Suprapubic skin (tissue), 4 donors: ENCODE measurements at regions not wholly inside any gene's neighbourhood (a gene's known extent, or its start where the extent isn't known, plus 50 kb on each side); places are given as distances from the start of the nearest gene placed in this dataset.

Experiments used
- EP300 ChIP-seq: sonication (generic); formaldehyde crosslinking; IDR thresholded peaks from one replicate; pipeline ENCODE4 v1.6.1; 2017; ENCODE audit warnings: antibody characterized with exemption
- POLR2A ChIP-seq, 2 donors: fragments of 450-650 bp; IDR thresholded peaks; one replicate each; pipeline ENCODE4 v1.6.1; 2017; ENCODE audit warnings: antibody characterized with exemption in 2 of 2, mild to moderate bottlenecking in 2 of 2, moderate library complexity in 2 of 2
- POLR2AphosphoS5 ChIP-seq, 3 donors: sonication (generic); formaldehyde crosslinking; IDR thresholded peaks; one replicate each; pipeline ENCODE4 v1.6.1; 2017; ENCODE audit warnings: antibody characterized with exemption in 3 of 3
- TF ChIP-seq, protein P1 (sequence below), 2 donors: fragments of 200-600 bp in 1 of 2; fragments of 450-650 bp in 1 of 2; sonication (generic) in 1 of 2; IDR thresholded peaks; one replicate each; pipeline ENCODE4 v1.5.1; 2016 to 2019; ENCODE audit warnings: antibody characterized with exemption in 2 of 2, mild to moderate bottlenecking in 1 of 2, moderate library complexity in 1 of 2

DNA sequence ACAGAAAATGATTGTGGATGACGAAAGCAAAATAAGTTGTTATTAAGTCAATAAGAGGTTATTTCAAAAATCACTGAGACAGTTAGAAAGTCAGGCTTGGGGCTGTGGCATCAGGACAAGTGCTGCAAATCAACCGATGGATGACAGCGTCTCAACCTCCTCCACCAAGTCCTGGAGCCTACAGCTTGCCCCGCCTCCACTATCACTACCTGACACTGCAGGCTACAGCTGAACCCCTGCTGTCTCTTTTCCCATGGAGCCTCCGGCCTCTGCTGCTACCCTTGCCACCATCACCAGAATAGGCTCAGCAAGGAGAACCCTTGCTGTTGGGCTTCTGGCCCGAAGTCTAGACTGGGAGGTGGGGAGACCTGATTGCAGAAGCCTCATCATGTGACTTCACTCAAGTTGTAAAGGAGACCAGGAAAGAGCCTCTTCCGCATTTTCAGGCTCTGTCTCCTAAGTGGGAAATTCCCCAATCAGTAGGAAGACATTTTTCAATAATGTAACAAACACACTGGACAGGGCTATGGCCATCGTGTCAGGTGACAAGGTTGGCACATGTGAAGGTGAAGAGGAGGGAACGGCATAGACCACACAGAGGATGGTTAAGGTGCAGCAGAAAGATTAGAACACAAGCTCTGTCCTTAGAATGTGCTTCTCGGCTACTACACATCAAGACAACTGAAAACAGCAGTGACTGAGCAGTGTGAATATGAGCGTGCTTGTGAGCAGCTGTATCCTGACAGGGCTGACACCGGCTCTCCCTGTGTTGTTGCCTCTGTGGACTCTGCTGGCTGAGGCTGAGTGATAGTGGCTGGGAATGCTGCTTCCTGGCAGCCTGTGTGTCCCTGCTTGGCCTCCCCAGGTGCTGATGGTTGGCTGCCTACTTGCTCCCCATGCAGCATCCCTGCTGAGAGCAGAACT lies 660.7 kb downstream of the PTPRU start:
- TF ChIP-seq POLR2A (IDR thresholded peaks at IDR 0.05), result no peak
- TF ChIP-seq, protein P1, sequence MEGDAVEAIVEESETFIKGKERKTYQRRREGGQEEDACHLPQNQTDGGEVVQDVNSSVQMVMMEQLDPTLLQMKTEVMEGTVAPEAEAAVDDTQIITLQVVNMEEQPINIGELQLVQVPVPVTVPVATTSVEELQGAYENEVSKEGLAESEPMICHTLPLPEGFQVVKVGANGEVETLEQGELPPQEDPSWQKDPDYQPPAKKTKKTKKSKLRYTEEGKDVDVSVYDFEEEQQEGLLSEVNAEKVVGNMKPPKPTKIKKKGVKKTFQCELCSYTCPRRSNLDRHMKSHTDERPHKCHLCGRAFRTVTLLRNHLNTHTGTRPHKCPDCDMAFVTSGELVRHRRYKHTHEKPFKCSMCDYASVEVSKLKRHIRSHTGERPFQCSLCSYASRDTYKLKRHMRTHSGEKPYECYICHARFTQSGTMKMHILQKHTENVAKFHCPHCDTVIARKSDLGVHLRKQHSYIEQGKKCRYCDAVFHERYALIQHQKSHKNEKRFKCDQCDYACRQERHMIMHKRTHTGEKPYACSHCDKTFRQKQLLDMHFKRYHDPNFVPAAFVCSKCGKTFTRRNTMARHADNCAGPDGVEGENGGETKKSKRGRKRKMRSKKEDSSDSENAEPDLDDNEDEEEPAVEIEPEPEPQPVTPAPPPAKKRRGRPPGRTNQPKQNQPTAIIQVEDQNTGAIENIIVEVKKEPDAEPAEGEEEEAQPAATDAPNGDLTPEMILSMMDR (IDR thresholded peaks at IDR 0.05), result no peak
- no peak for TF ChIP-seq EP300
- TF ChIP-seq POLR2AphosphoS5 (IDR thresholded peaks at IDR 0.05), result no peak
